GM23338 (cell line): ENCODE measurements at regions not wholly inside any gene's neighbourhood (a gene's known extent, or its start where the extent isn't known, plus 50 kb on each side); places are given as distances from the start of the nearest gene placed in this dataset.

Source experiments
- ATAC-seq: fragments of 200-7000 bp; cut with Tn5 transposase; 3 replicates; pipeline ENCODE4 v1.9.1; 2020
- DNase-seq: peaks from one replicate; pipeline ENCODE4 v3.0.0-alpha.2; 2015; ENCODE audit warnings: low spot score
- H2AFZ ChIP-seq: fragments of 200-600 bp; sonication (generic); 2 replicates; pipeline ENCODE4 v1.8.0; 2016; ENCODE audit warnings: antibody characterized with exemption, mild to moderate bottlenecking, moderate library complexity
- H3F3A ChIP-seq: fragments of 200-600 bp; sonication (generic); replicated peaks from 2 replicates; pipeline ENCODE4 v1.8.0; 2017; ENCODE audit warnings: antibody characterized with exemption, mixed run types, low read depth
- H3K27ac ChIP-seq: fragments of 200-600 bp; sonication (generic); 2 replicates; pipeline ENCODE4 v1.6.1; 2016; ENCODE audit warnings: low read depth
- H3K27me3 ChIP-seq: fragments of 200-600 bp; sonication (generic); 2 replicates; pipeline ENCODE4 v1.8.0; 2016; ENCODE audit warnings: mild to moderate bottlenecking, mixed run types, moderate library complexity; ENCODE audit not compliant: insufficient read depth
- H3K36me3 ChIP-seq: fragments of 200-600 bp; sonication (generic); 2 replicates; pipeline ENCODE4 v1.8.0; 2016; ENCODE audit warnings: mild to moderate bottlenecking; ENCODE audit not compliant: insufficient read depth
- H3K4me1 ChIP-seq: fragments of 200-600 bp; sonication (generic); 2 replicates; pipeline ENCODE4 v1.8.0; 2016; ENCODE audit warnings: mild to moderate bottlenecking, moderate library complexity; ENCODE audit not compliant: insufficient read depth
- H3K4me2 ChIP-seq: fragments of 200-600 bp; sonication (generic); 2 replicates; pipeline ENCODE4 v1.7.1; 2017; ENCODE audit warnings: mixed run types
- H3K4me3 ChIP-seq: fragments of 200-600 bp; sonication (generic); 2 replicates; pipeline ENCODE4 v1.6.1; 2016; ENCODE audit warnings: mixed run types
- H3K79me2 ChIP-seq: fragments of 200-600 bp; sonication (generic); replicated peaks from 2 replicates; pipeline ENCODE4 v1.8.0; 2017; ENCODE audit warnings: mild to moderate bottlenecking; ENCODE audit not compliant: insufficient read depth
- H3K9me2 ChIP-seq: fragments of 200-600 bp; sonication (generic); 2 replicates; pipeline ENCODE4 v1.8.0; 2017; ENCODE audit not compliant: insufficient read depth
- H4K20me1 ChIP-seq: fragments of 200-600 bp; sonication (generic); replicated peaks from 2 replicates; pipeline ENCODE4 v1.8.0; 2017; ENCODE audit warnings: mild to moderate bottlenecking; ENCODE audit not compliant: insufficient read depth
- H3K27ac Mint-ChIP-seq: 2 replicates; pipeline ENCODE4 v1.8.0; 2020; ENCODE audit warnings: inconsistent platforms, mild to moderate bottlenecking, moderate library complexity, mixed read lengths
- H3K27me3 Mint-ChIP-seq: 3 replicates; pipeline ENCODE4 v1.8.0; 2022; ENCODE audit warnings: low read depth, mild to moderate bottlenecking, moderate library complexity, mixed read lengths, inconsistent platforms; ENCODE audit not compliant: insufficient read depth, poor library complexity
- H3K36me3 Mint-ChIP-seq: 3 replicates; pipeline ENCODE4 v1.8.0; 2021; ENCODE audit warnings: low read depth, mild to moderate bottlenecking, inconsistent platforms, moderate library complexity, mixed read lengths
- H3K4me1 Mint-ChIP-seq: 3 replicates; pipeline ENCODE4 v1.8.0; 2020; ENCODE audit warnings: mild to moderate bottlenecking, inconsistent platforms, mixed read lengths
- H3K4me3 Mint-ChIP-seq: 3 replicates; pipeline ENCODE4 v1.8.0; 2021; ENCODE audit warnings: moderate library complexity, mild to moderate bottlenecking, inconsistent platforms, mixed read lengths
- H3K9me3 Mint-ChIP-seq: 3 replicates; pipeline ENCODE4 v1.8.0; 2020; ENCODE audit warnings: moderate library complexity, mild to moderate bottlenecking, inconsistent platforms, mixed read lengths
- CTCF ChIP-seq, 2 experiments: fragments of 200-600 bp in 1 of 2; sonication (generic) in 1 of 2; conservative IDR thresholded peaks; 2 replicates each; pipeline versions ENCODE4 v1.5.1 to v1.6.1; 2016 to 2017; ENCODE audit warnings: antibody characterized with exemption in 2 of 2, low read depth in 2 of 2, mild to moderate bottlenecking in 2 of 2, moderate library complexity in 1 of 2
- ETS1 ChIP-seq: IDR thresholded peaks from 2 replicates; pipeline ENCODE4 v1.6.1; 2016; ENCODE audit warnings: antibody characterized with exemption
- JUNB ChIP-seq: IDR thresholded peaks from one replicate; pipeline ENCODE4 v1.6.1; 2016; ENCODE audit warnings: antibody characterized with exemption; ENCODE audit not compliant: unreplicated experiment
- NANOG ChIP-seq: IDR thresholded peaks from 2 replicates; pipeline ENCODE4 v1.6.1; 2016; ENCODE audit warnings: antibody characterized with exemption, borderline replicate concordance
- POLR2AphosphoS5 ChIP-seq: IDR thresholded peaks from 2 replicates; pipeline ENCODE4 v1.6.1; 2016; ENCODE audit warnings: antibody characterized with exemption, low read depth
- ZNF114 ChIP-seq: fragments of 250-450 bp; sonication (Bioruptor Pico); IDR thresholded peaks from 2 replicates; pipeline ENCODE4 v1.5.0; 2020; ENCODE audit warnings: mild to moderate bottlenecking, moderate library complexity
- ZNF331 ChIP-seq: fragments of 250-450 bp; sonication (Bioruptor Pico); IDR thresholded peaks from 2 replicates; pipeline ENCODE4 v1.5.0; 2020; ENCODE audit warnings: low read depth, mild to moderate bottlenecking, moderate library complexity
- ZNF462 ChIP-seq: fragments of 250-450 bp; sonication (Bioruptor Pico); IDR thresholded peaks from 2 replicates; pipeline ENCODE4 v1.5.0; 2020; ENCODE audit warnings: mild to moderate bottlenecking, moderate library complexity

GRCh38 chr14:98708555-98708954 is 563.4 kb downstream of the BCL11B start:
- DNase-seq: no peak

GRCh38 chr14:98711453-98711852 is 560.5 kb downstream of the BCL11B start:
- Mint-ChIP-seq H3K9me3 (no peaks in the 10 kb centered on the region), H3K36me3 (no peaks in the 10 kb centered on the region), H3K4me3 (no peak overlapping the region), H3K27ac (no peak overlapping the region), H3K27me3 (peaks cover 2% of the 10 kb centered on the region), H3K4me1 (0 out of 3 replicates have a peak, but pooled peaks cover 3% of the 10 kb centered on the region)
- H3F3A ChIP-seq: no peaks in the 10 kb centered on the region
- H3K4me1 ChIP-seq: no peaks in the 10 kb centered on the region
- no peaks in the 10 kb centered on the region for H3K9me2 ChIP-seq
- H3K36me3 ChIP-seq: no peaks in the 10 kb centered on the region
- H3K27me3 ChIP-seq: no peaks in the 10 kb centered on the region
- H3K4me2 ChIP-seq: no peak overlapping the region
- H3K4me3 ChIP-seq: no peak overlapping the region
- H3K79me2 ChIP-seq: no peaks in the 10 kb centered on the region
- no peak for ATAC-seq
- H3K27ac ChIP-seq: no peak overlapping the region
- no peaks in the 10 kb centered on the region for H4K20me1 ChIP-seq
- TF ChIP-seq NANOG (no peak), ZNF331 (CRISPR knock-in tag) (no peak), POLR2AphosphoS5 (no peak), ZNF114 (CRISPR knock-in tag) (no peak), ETS1 (no peak), CTCF (conservative IDR thresholded peaks at IDR 0.05; ENCODE audit: low read depth in 2 of 2) (no peak), JUNB (no peak), ZNF462 (CRISPR knock-in tag) (no peak)
- H2AFZ ChIP-seq: no peak overlapping the region
- no peak for DNase-seq

More at GRCh38 chr14:98708555-98708954, 563.4 kb downstream of the BCL11B start:
- Histone ChIP-seq H3K4me3 (no peak overlapping the region), H3K36me3 (no peaks in the 10 kb centered on the region), H3K79me2 (no peaks in the 10 kb centered on the region), H3K9me2 (no peaks in the 10 kb centered on the region), H3F3A (no peaks in the 10 kb centered on the region), H4K20me1 (no peaks in the 10 kb centered on the region), H3K27me3 (no peaks in the 10 kb centered on the region), H3K4me1 (no peaks in the 10 kb centered on the region), H3K4me2 (no peak overlapping the region), H3K27ac (no peak overlapping the region), H2AFZ (no peak overlapping the region)
- H3K27me3 Mint-ChIP-seq: no peaks in the 10 kb centered on the region
- H3K4me1 Mint-ChIP-seq: peaks cover 17% of the 10 kb centered on the region
- no peak overlapping the region for H3K4me3 Mint-ChIP-seq
- H3K36me3 Mint-ChIP-seq: no peaks in the 10 kb centered on the region
- H3K9me3 Mint-ChIP-seq: no peaks in the 10 kb centered on the region; the same call in 2 of the 3 replicates
- no peak overlapping the region for H3K27ac Mint-ChIP-seq
- no peak for ATAC-seq
- TF ChIP-seq JUNB (no peak), ZNF114 (CRISPR knock-in tag) (no peak)
